ENCODE measurements at regions not wholly inside any gene's neighbourhood (a gene's known extent, or its start where the extent isn't known, plus 50 kb on each side); places are given as distances from the start of the nearest gene placed in this dataset.
"Not testable (repeated sequence)": the region's sequence is repeated elsewhere in the genome, so short reads cannot be mapped to it uniquely, and the experiment has no call there.

GRCh38 chr9:39463696-39464095 is 108.2 kb downstream of the SPATA31A1 start:
- not testable (repeated sequence) for DNase-seq

GRCh38 chr9:39464122-39464777 is 108.8 kb downstream of the SPATA31A1 start:
- peak; percentile 85 for DNase-seq

- DNase-seq: not testable (repeated sequence)
Measured at GRCh38 chr9:39474499-39474898, 119.0 kb downstream of the SPATA31A1 start.

DNA sequence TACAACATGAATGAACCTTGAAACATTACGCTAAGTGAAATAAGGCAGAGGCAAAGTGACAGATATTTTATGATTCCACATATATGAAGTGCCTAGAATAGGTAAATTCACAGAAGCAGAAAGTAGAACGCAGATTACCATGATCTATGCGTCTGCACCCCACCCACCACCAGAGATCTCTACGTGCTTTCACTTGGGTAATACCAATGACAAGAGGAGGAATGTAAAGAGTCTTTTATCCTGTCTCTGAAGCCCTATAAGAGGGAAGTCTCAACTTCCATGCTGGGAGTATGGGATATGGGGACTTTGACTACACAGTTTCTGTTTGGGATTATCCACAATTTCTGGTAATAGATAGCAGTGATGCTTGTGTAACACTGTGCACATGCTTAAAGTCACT is 127.6 kb downstream of the SPATA31A1 start:
- not testable (repeated sequence) for DNase-seq

DNA sequence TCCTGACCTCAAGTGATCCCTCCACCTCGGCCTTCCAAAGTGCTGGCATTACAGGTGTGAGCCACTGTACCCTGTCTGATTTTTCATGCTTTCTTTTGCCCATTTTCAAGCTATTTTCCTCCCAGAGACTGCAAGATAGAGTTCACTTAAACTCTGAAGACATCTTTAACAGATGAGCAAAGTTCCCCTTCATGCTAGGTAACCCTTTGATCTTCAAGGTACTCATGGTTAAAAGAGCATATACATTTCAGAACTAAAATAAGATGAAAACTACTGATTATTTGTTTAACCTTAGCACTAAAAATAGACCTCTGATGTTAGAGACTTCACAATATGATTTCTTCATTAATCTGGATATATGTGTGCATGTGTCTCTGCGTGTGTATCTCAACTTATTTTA is 128.4 kb downstream of the SPATA31A1 start:
- not testable (repeated sequence) for DNase-seq

DNA sequence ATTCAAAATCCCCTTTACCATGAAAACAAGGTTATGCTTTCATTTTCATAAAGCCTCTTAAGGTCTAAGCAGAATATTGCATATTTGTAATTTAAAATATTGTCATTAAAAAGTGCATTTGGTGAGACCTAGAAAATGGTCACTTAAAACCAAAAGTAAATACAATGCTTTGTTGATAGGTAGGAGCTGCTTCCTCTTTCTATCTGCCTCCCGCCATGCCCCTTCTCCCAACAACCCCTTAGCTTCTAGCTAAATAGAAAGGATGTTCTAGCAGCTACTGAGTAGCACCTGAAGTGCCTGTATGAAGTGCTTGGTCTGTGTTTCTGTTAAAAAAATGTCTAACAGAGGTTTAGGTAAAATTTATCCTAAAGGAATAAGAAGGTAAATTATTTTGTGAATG is 128.8 kb downstream of the SPATA31A1 start:
- DNase-seq: not testable (repeated sequence)

DNA sequence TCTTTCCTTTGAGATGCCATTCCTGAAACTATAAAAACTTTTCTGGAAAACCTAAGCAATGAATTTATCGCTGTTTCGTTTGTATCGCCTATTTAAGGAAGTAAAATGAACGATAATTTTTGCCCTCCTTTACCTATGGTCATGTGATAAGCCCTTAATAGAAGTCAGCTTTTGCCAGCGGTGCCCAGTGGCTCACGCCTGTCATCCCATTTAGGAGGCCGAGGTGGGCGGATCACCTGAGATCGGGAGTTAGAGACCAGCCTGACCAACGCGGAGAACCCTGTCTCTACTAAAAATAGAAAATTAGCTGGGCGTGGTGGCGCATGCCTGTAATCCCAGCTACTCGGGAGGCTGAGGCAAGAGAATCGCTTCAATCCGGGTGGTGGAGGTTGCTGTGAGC is 132.0 kb downstream of the SPATA31A1 start:
- DNase-seq: not testable (repeated sequence)

GRCh38 chr9:39496248-39496647 is 140.8 kb downstream of the SPATA31A1 start:
- DNase-seq: not testable (repeated sequence)

- DNase-seq: not testable (repeated sequence)
Measured at GRCh38 chr9:39503178-39503577, 147.7 kb downstream of the SPATA31A1 start.

DNA sequence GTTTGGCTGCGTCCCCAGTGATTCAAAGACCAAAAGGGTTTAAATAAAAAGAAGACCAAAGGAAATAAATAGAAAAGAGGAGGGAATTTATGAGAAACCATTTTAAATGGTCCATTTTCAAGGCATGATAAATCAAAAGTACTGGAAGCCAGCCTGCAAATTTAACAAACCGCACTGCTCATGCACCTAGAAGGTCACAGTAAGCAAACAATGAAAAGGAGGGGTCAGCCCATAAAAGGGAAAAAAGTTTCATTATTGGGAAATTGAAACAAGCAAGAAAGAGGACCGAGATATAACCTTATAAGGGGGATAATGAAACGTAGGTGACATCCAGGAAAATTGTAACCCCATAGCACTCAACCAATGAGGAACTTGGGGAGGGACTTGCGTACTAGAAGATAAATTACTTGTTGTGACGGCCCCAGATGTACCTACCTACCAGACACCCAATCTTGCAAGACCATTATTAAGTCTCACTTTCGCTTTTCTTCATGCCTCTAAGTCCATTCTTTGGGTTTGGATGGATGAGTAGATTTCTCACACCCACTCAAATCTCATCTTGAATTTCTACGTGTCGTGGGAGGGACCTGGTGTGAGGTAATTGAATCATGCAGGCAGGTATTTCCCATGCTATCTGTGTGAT is 172.0 kb downstream of the SPATA31A1 start:
- not testable (repeated sequence) for DNase-seq

- DNase-seq: not testable (repeated sequence)
Measured at GRCh38 chr9:39532597-39532996, 177.1 kb downstream of the SPATA31A1 start.

- DNase-seq: not testable (repeated sequence)
Measured at GRCh38 chr9:39533001-39533762, 177.7 kb downstream of the SPATA31A1 start.

GRCh38 chr9:39533763-39534548 is 178.5 kb downstream of the SPATA31A1 start:
- not testable (repeated sequence) for DNase-seq

GRCh38 chr9:39534897-39535296 is 179.4 kb downstream of the SPATA31A1 start:
- DNase-seq: not testable (repeated sequence)

DNA sequence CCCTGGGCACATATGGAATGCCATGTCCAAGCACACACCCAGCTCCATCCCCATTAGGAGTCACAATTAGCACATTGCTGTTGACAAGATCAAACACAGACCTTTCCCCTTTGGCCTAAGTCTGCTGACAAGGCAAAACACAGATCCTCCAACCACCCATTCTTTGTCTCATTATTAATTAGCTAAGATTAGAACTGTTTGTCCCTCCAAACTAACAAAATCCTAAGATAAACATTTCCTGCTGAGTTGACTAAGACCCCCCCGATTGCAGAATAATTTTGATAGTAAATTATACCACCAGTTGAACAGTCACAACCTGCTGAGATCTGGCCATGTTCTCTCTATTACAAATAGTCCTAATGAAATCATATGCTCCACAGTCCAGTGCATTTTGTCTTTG is 186.7 kb downstream of the SPATA31A1 start:
- not testable (repeated sequence) for DNase-seq

DNA sequence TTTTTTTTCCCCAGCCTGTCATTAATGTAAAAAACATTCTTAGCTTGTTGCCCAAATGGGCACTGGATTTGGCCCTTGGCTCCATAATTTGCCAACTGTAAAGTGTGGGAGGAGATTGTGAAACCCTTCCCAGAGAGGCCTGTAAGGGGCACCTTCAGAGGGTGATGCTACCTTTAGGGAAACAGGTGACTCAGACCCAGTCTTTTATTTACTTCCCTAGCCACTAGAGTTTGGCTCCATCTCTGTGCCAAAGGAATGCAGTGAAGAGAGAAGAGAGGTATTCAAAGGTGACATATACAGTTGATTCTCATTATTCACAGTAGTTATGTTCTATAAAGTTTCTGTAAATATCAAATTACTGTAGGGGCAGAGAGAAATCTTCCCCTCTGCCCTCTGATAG is 189.6 kb downstream of the SPATA31A1 start:
- not testable (repeated sequence) for DNase-seq

- DNase-seq: not testable (repeated sequence)
Measured at GRCh38 chr9:39550573-39550972, 195.1 kb downstream of the SPATA31A1 start.

- DNase-seq: not testable (repeated sequence)
Measured at GRCh38 chr9:39551544-39551943, 196.1 kb downstream of the SPATA31A1 start.

DNA sequence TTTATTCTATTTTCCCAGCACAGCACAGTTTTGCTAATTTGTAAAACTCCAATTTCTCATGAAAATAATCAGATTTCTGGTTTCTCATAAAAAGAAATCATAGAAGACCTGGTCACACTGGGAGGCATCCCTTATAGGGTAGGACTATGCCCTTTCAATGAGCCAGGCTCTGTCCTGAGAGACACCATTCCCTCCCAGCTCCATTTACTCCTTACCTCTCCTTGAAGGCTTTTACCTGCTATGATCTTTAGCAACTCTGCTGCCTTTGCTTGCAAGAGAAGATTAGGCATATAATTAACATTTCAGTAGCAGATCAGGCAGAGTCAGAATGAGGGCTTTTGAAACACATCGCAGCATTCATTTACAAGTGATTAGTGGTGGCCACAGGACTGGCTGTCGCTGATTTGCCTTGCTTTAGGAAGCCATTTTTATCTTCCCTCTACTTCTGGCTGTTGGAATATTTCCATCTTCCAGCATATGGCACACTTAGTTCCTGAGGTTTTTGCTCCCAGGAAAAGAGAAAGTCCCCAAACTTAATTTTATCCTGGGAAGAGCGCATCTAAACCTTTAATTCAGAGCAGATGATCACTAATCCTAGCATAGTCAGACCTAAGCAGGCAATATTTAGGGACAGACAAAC is 196.9 kb downstream of the SPATA31A1 start:
- DNase-seq: not testable (repeated sequence)

- not testable (repeated sequence) for DNase-seq
Measured at GRCh38 chr9:39554352-39554751, 198.9 kb downstream of the SPATA31A1 start.

DNA sequence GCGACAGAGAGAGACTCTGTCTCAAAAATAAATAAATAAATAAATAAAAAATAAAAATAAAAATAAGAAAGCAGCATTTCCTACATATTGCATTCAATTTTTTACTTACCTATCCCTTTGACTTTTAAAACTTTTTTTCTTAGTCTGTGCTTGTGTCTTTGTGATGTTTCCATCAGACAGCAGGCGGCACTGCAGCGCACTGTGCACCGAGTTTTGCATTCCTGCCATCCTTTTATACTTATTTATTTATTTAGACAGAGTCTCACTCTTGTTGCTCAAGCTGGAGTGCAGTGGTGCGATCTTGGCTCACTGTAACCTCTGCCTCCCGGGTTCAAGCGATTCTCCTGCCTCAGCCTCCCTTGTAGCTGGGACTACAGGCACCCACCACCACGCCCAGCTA is 203.9 kb downstream of the SPATA31A1 start:
- DNase-seq: not testable (repeated sequence)

DNA sequence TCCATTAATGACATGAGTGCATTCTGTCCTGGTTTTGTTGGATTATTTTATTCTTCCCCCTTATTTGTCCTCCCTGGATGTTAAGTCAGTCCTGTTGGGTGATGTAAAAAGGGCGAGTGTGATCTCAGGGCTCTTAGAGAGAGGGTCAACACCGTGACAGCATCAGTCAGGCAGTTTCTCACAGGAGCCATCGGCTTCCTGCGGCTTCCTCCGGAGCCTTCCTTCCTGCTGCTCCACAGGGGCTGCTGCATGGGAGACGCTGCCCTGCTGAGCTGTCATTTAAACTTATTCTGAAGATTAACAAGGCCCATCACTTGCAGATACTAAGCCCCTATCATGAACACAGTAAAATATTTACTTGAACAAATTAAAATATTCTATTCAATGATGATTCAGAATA is 211.3 kb downstream of the SPATA31A1 start:
- DNase-seq: not testable (repeated sequence)

Data from MV-4-11 (cell line).